Kidney tubule cell (primary cell): ENCODE measurements at regions not wholly inside any gene's neighbourhood (a gene's known extent, or its start where the extent isn't known, plus 50 kb on each side); places are given as distances from the start of the nearest gene placed in this dataset.
A peak's percentile ranks its signal among the peaks of the same experiment; 100 is the strongest.

ENCODE experiments used
- DNase-seq: peaks from one replicate; pipeline ENCODE4 v3.0.0-alpha.2; 2018; ENCODE audit warnings: low spot score

GRCh38 chr15:47367726-47368390 lies 349.4 kb upstream of the SEMA6D start:
- DNase-seq = no peak

GRCh38 chr15:47371939-47372338 lies 345.4 kb upstream of the SEMA6D start:
- no peak for DNase-seq

- peak; percentile 7 for DNase-seq
Observed at GRCh38 chr15:47374222-47374621, 343.1 kb upstream of the SEMA6D start.

- DNase-seq = no peak
Observed at GRCh38 chr15:47376190-47376589, 341.1 kb upstream of the SEMA6D start.

- DNase-seq = no peak
Observed at GRCh38 chr15:47377465-47377864, 339.8 kb upstream of the SEMA6D start.

GRCh38 chr15:47378527-47378926 lies 338.8 kb upstream of the SEMA6D start:
- DNase-seq = no peak

- DNase-seq = peak; percentile 39
Observed at GRCh38 chr15:47383102-47383501, 334.2 kb upstream of the SEMA6D start.

- DNase-seq = no peak
Observed at GRCh38 chr15:47383801-47384200, 333.5 kb upstream of the SEMA6D start.

GRCh38 chr15:47384341-47384740 lies 333.0 kb upstream of the SEMA6D start:
- DNase-seq = peak; percentile 62

- DNase-seq = no peak
Observed at GRCh38 chr15:47384776-47385175, 332.5 kb upstream of the SEMA6D start.

- DNase-seq = no peak
Observed at GRCh38 chr15:47386459-47386858, 330.8 kb upstream of the SEMA6D start.

- no peak for DNase-seq
Observed at GRCh38 chr15:47388299-47388698, 329.0 kb upstream of the SEMA6D start.

GRCh38 chr15:47390208-47390765 lies 327.0 kb upstream of the SEMA6D start:
- DNase-seq = no peak

GRCh38 chr15:47394286-47394809 lies 323.0 kb upstream of the SEMA6D start:
- no peak for DNase-seq

- no peak for DNase-seq
Observed at GRCh38 chr15:47395076-47395475, 322.2 kb upstream of the SEMA6D start.

GRCh38 chr15:47397655-47398054 lies 319.6 kb upstream of the SEMA6D start:
- no peak for DNase-seq

- DNase-seq = no peak
Observed at GRCh38 chr15:47398132-47398531, 319.2 kb upstream of the SEMA6D start.

GRCh38 chr15:47398594-47398993 lies 318.7 kb upstream of the SEMA6D start:
- no peak for DNase-seq

- no peak for DNase-seq
Observed at GRCh38 chr15:47399100-47399499, 318.2 kb upstream of the SEMA6D start.

- no peak for DNase-seq
Observed at GRCh38 chr15:47400603-47401002, 316.7 kb upstream of the SEMA6D start.

GRCh38 chr15:47401427-47401826 lies 315.9 kb upstream of the SEMA6D start:
- no peak for DNase-seq

GRCh38 chr15:47402829-47403228 lies 314.5 kb upstream of the SEMA6D start:
- DNase-seq = no peak

- no peak for DNase-seq
Observed at GRCh38 chr15:47404877-47405276, 312.4 kb upstream of the SEMA6D start.
